HG03095 (cell line): ENCODE measurements at regions not wholly inside any gene's neighbourhood (a gene's known extent, or its start where the extent isn't known, plus 50 kb on each side); places are given as distances from the start of the nearest gene placed in this dataset.
"Not testable (repeated sequence)": the region's sequence is repeated elsewhere in the genome, so short reads cannot be mapped to it uniquely, and the experiment has no call there.

ENCODE experiments used
- ATAC-seq: cut with Tn5 transposase; IDR thresholded peaks from one replicate; pipeline ENCODE4 v1.9.1; 2021; ENCODE audit warnings: moderate library complexity; ENCODE audit not compliant: unreplicated experiment

- no peak for ATAC-seq
Measured at GRCh38 chr15:95741830-95742229, 588.7 kb upstream of the NR2F2 start.

GRCh38 chr15:95742256-95742655, 588.2 kb upstream of the NR2F2 start:
- ATAC-seq = no peak

GRCh38 chr15:95742836-95743235, 587.7 kb upstream of the NR2F2 start:
- no peak for ATAC-seq

GRCh38 chr15:95757171-95757570, 573.3 kb upstream of the NR2F2 start:
- ATAC-seq = no peak

GRCh38 chr15:95758451-95758850, 572.0 kb upstream of the NR2F2 start:
- no peak for ATAC-seq

GRCh38 chr15:95758851-95759250, 571.6 kb upstream of the NR2F2 start:
- no peak for ATAC-seq

GRCh38 chr15:95760508-95760907, 570.0 kb upstream of the NR2F2 start:
- ATAC-seq = no peak

GRCh38 chr15:95761501-95762165, 568.9 kb upstream of the NR2F2 start:
- ATAC-seq = no peak

GRCh38 chr15:95763426-95763825, 567.1 kb upstream of the NR2F2 start:
- ATAC-seq = no peak

GRCh38 chr15:95765161-95765560, 565.3 kb upstream of the NR2F2 start:
- no peak for ATAC-seq

GRCh38 chr15:95770196-95770595, 560.3 kb upstream of the NR2F2 start:
- no peak for ATAC-seq

- no peak for ATAC-seq
Measured at GRCh38 chr15:95772982-95773381, 557.5 kb upstream of the NR2F2 start.

- ATAC-seq = no peak
Measured at GRCh38 chr15:95784508-95784907, 546.0 kb upstream of the NR2F2 start.

- ATAC-seq = not testable (repeated sequence)
Measured at GRCh38 chr15:95785276-95785675, 545.2 kb upstream of the NR2F2 start.

GRCh38 chr15:95793231-95793630, 537.3 kb upstream of the NR2F2 start:
- ATAC-seq = no peak

- no peak for ATAC-seq
Measured at GRCh38 chr15:95795386-95795785, 535.1 kb upstream of the NR2F2 start.

GRCh38 chr15:95799286-95800200, 531.0 kb upstream of the NR2F2 start:
- ATAC-seq = no peak

- ATAC-seq = no peak
Measured at GRCh38 chr15:95804484-95804883, 526.0 kb upstream of the NR2F2 start.

GRCh38 chr15:95812491-95812890, 518.0 kb upstream of the NR2F2 start:
- no peak for ATAC-seq

GRCh38 chr15:95814908-95815307, 515.6 kb upstream of the NR2F2 start:
- no peak for ATAC-seq

GRCh38 chr15:95816591-95816990, 513.9 kb upstream of the NR2F2 start:
- no peak for ATAC-seq

- no peak for ATAC-seq
Measured at GRCh38 chr15:95822961-95823360, 507.5 kb upstream of the NR2F2 start.
